ENCODE measurements at regions not wholly inside any gene's neighbourhood (a gene's known extent, or its start where the extent isn't known, plus 50 kb on each side); places are given as distances from the start of the nearest gene placed in this dataset.

GRCh38 chr14:25756876-25757275 is 706.9 kb upstream of the STXBP6 start:
- no peak for ATAC-seq
- no peak for DNase-seq

- no peak for DNase-seq
- ATAC-seq: no peak
Measured at GRCh38 chr14:25753130-25753529, 703.2 kb upstream of the STXBP6 start.

- no peak for DNase-seq
Measured at GRCh38 chr14:25750436-25750835, 700.5 kb upstream of the STXBP6 start.

More at GRCh38 chr14:25750436-25750835, 700.5 kb upstream of the STXBP6 start:
- no peak for ATAC-seq
